Panc1 (cell line): ENCODE measurements at regions not wholly inside any gene's neighbourhood (a gene's known extent, or its start where the extent isn't known, plus 50 kb on each side); places are given as distances from the start of the nearest gene placed in this dataset.

ENCODE experiments used
- ATAC-seq: fragments of 200-7000 bp; cut with Tn5 transposase; 2 replicates; pipeline ENCODE4 v1.9.1; 2020; ENCODE audit warnings: mild to moderate bottlenecking, moderate library complexity
- BruUV-seq: library from RNA; stranded (reverse); fragments of 400-500 nt; replicated peaks from 2 replicates; lab custom pipeline; 2021; lab: Mats Ljungman, UMichigan
- CTCF ChIA-PET: fragments of 300-600 bp; sonication (Branson Sonifier 250); formaldehyde crosslinking; loops from one replicate; lab custom pipeline; 2022; ENCODE audit warnings: antibody characterized with exemption; lab: Charles Lee
- POLR2A ChIA-PET: fragments of 300-600 bp; sonication (Branson Sonifier 250); formaldehyde crosslinking; loops from one replicate; lab custom pipeline; 2022; ENCODE audit warnings: antibody characterized with exemption; lab: Charles Lee
- DNase-seq: peaks from one replicate; pipeline ENCODE4 v3.0.0-alpha.2; 2010; ENCODE audit warnings: low read depth, low spot score
- H3K27ac ChIP-seq: 2 replicates; pipeline ENCODE4 v1.5.1; 2011; ENCODE audit warnings: mild to moderate bottlenecking, low read length, inconsistent platforms
- H3K27me3 ChIP-seq: fragments of 200-500 bp; sonication (Bioruptor generic); 2 replicates; pipeline ENCODE4 v1.6.0; 2014; ENCODE audit warnings: low read length, inconsistent platforms; ENCODE audit not compliant: control insufficient read depth, insufficient read depth
- H3K36me3 ChIP-seq: fragments of 200-500 bp; sonication (Bioruptor generic); 2 replicates; pipeline ENCODE4 v1.5.1; 2014; ENCODE audit warnings: inconsistent platforms, mild to moderate bottlenecking, low read length, moderate library complexity; ENCODE audit not compliant: control insufficient read depth, insufficient read depth
- H3K4me1 ChIP-seq: 2 replicates; pipeline ENCODE4 v1.5.1; 2011; ENCODE audit warnings: inconsistent platforms, mild to moderate bottlenecking, low read length, moderate library complexity; ENCODE audit not compliant: control insufficient read depth, insufficient read depth
- H3K4me3 ChIP-seq, 2 experiments: 2 replicates each; pipeline ENCODE4 v1.5.1; 2011 to 2012; ENCODE audit warnings: low read depth in 2 of 2, low read length in 2 of 2, mild to moderate bottlenecking in 2 of 2, inconsistent platforms in 1 of 2, moderate library complexity in 1 of 2
- H3K9me3 ChIP-seq: fragments of 200-500 bp; sonication (Bioruptor generic); 2 replicates; pipeline ENCODE4 v1.5.1; 2014; ENCODE audit warnings: low read depth, mild to moderate bottlenecking, inconsistent platforms, low read length, moderate library complexity; ENCODE audit not compliant: control insufficient read depth, insufficient read depth
- POLR2AphosphoS5 ChIP-seq: IDR thresholded peaks from 2 replicates; pipeline ENCODE4 v1.6.1; 2012; ENCODE audit warnings: mild to moderate bottlenecking, low read depth, low read length, moderate library complexity
- SIN3A ChIP-seq: IDR thresholded peaks from 2 replicates; pipeline ENCODE4 v1.6.1; 2012; ENCODE audit warnings: low read depth, mild to moderate bottlenecking, low read length, moderate library complexity, borderline replicate concordance; ENCODE audit not compliant: insufficient read depth
- TCF7L2 ChIP-seq: IDR thresholded peaks from 2 replicates; pipeline ENCODE4 v1.6.1; 2011; ENCODE audit warnings: mild to moderate bottlenecking, low read depth, low read length, inconsistent platforms
- in situ Hi-C: cut with HindIII; loops from 2 replicates; pipeline ENCODE4 v1.10.0; 2016; ENCODE audit warnings: low sequenced_read_pairs, low pct_unique_long_range_greater_than_20kb
- intact Hi-C: fragments of 100-400 bp; cut with micrococcal nuclease; formaldehyde crosslinking; loops from one replicate; pipeline ENCODE4 v1.10.0; 2022; ENCODE audit not compliant: unreplicated experiment
- TF ChIP-seq, protein P1 (sequence below), 2 experiments: IDR thresholded peaks; 2 replicates each; pipeline ENCODE4 v1.6.1; 2011 to 2012; ENCODE audit warnings: low read depth in 2 of 2, control low read depth in 1 of 2, low read length in 1 of 2, mild to moderate bottlenecking in 1 of 2, moderate library complexity in 1 of 2; ENCODE audit not compliant: insufficient read depth in 1 of 2
- TF ChIP-seq, protein P2 (sequence below): fragments of 450-650 bp; IDR thresholded peaks from 2 replicates; pipeline ENCODE4 v1.5.1; 2017; ENCODE audit warnings: mild to moderate bottlenecking

DNA sequence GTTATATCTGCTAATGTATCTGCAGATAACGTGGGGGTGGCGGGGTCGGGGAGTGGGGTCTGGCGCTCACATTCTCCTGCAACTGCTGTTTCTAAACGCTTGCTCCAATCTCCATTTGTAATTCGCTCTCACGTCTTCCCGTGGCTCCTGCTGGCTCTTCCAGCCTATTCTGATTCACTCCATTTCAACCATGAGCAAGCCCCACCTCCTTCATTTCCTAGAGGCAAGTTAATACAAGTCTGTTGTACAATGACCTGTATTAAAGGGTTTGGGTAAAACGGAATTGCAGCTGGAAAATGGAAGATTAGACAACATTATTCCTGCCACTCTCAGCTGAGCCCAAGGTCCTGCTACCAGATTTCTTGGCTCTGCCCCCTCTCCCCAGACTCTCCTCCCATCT lies 132.3 kb downstream of the CSNK2A3 start:
- no peaks in the 10 kb centered on the region for H3K27me3 ChIP-seq
- no TSS peak for BruUV-seq
- in situ Hi-C loops, result no loop called here
- no peak overlapping the region for H3K27ac ChIP-seq
- H3K9me3 ChIP-seq, result no peaks in the 10 kb centered on the region
- POLR2A ChIA-PET, result no interaction called here
- H3K4me3 ChIP-seq, result no peak overlapping the region
- no peak for TF ChIP-seq POLR2AphosphoS5
- TF ChIP-seq, protein P1, sequence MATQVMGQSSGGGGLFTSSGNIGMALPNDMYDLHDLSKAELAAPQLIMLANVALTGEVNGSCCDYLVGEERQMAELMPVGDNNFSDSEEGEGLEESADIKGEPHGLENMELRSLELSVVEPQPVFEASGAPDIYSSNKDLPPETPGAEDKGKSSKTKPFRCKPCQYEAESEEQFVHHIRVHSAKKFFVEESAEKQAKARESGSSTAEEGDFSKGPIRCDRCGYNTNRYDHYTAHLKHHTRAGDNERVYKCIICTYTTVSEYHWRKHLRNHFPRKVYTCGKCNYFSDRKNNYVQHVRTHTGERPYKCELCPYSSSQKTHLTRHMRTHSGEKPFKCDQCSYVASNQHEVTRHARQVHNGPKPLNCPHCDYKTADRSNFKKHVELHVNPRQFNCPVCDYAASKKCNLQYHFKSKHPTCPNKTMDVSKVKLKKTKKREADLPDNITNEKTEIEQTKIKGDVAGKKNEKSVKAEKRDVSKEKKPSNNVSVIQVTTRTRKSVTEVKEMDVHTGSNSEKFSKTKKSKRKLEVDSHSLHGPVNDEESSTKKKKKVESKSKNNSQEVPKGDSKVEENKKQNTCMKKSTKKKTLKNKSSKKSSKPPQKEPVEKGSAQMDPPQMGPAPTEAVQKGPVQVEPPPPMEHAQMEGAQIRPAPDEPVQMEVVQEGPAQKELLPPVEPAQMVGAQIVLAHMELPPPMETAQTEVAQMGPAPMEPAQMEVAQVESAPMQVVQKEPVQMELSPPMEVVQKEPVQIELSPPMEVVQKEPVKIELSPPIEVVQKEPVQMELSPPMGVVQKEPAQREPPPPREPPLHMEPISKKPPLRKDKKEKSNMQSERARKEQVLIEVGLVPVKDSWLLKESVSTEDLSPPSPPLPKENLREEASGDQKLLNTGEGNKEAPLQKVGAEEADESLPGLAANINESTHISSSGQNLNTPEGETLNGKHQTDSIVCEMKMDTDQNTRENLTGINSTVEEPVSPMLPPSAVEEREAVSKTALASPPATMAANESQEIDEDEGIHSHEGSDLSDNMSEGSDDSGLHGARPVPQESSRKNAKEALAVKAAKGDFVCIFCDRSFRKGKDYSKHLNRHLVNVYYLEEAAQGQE (IDR thresholded peaks at IDR 0.05; ENCODE audit: insufficient read depth in 1 of 2, low read depth in 2 of 2, low read length in 1 of 2), result no peak
- TF ChIP-seq, protein P2, sequence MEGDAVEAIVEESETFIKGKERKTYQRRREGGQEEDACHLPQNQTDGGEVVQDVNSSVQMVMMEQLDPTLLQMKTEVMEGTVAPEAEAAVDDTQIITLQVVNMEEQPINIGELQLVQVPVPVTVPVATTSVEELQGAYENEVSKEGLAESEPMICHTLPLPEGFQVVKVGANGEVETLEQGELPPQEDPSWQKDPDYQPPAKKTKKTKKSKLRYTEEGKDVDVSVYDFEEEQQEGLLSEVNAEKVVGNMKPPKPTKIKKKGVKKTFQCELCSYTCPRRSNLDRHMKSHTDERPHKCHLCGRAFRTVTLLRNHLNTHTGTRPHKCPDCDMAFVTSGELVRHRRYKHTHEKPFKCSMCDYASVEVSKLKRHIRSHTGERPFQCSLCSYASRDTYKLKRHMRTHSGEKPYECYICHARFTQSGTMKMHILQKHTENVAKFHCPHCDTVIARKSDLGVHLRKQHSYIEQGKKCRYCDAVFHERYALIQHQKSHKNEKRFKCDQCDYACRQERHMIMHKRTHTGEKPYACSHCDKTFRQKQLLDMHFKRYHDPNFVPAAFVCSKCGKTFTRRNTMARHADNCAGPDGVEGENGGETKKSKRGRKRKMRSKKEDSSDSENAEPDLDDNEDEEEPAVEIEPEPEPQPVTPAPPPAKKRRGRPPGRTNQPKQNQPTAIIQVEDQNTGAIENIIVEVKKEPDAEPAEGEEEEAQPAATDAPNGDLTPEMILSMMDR, result no peak
- TF ChIP-seq SIN3A, result no peak
- TF ChIP-seq TCF7L2, result no peak
- intact Hi-C loops, result no loop called here
- DNase-seq (no peak), ATAC-seq (no peak)
- H3K36me3 ChIP-seq, result no peaks in the 10 kb centered on the region
- H3K4me1 ChIP-seq, result 0 out of 2 replicates have a peak, but pooled peaks cover 3% of the 10 kb centered on the region
- CTCF ChIA-PET, result no interaction called here

DNA sequence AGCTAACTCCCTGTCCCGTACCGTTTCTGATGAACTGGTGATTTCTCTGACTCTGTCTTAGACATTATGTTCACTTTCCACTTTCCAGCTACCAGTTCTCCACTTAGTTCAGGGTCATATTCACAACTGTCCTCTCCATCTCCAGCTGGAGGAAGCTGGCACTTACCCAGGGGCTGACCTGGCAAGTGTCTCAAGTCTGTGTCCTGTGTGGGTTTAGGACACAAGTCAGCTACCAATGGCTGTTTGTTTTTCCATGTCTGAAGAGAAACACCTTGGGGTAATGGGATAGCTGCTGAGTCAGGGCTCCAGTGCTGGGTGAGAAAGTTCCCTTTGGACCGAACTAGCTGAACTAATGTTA lies 134.4 kb downstream of the CSNK2A3 start:
- ATAC-seq (no peak), DNase-seq (no peak)
- Histone ChIP-seq H3K4me3 (no peak overlapping the region), H3K36me3 (no peaks in the 10 kb centered on the region), H3K4me1 (0 out of 2 replicates have a peak, but pooled peaks cover 3% of the 10 kb centered on the region), H3K27ac (no peak overlapping the region), H3K9me3 (no peaks in the 10 kb centered on the region), H3K27me3 (no peaks in the 10 kb centered on the region)
- POLR2A ChIA-PET, result interaction anchor here (0.6 kb wide), 1 partner anchor 233 kb away, joined by 7 read pairs; no protein-coding TSS in a partner anchor
- CTCF ChIA-PET, result interaction anchor here (1.2 kb wide), 1 partner anchor 13 kb away, joined by 3 read pairs; no protein-coding TSS in a partner anchor
- TF ChIP-seq POLR2AphosphoS5 (no peak), SIN3A (no peak), TCF7L2 (no peak)
- TF ChIP-seq, protein P2, result no peak
- TF ChIP-seq, protein P1 (IDR thresholded peaks at IDR 0.05; ENCODE audit: insufficient read depth in 1 of 2, low read depth in 2 of 2, low read length in 1 of 2), result no peak
- in situ Hi-C loops (no loop called here), intact Hi-C loops (no loop called here)
- no TSS peak for BruUV-seq
